ENCODE measurements at regions not wholly inside any gene's neighbourhood (a gene's known extent, or its start where the extent isn't known, plus 50 kb on each side); places are given as distances from the start of the nearest gene placed in this dataset.
"Not testable (repeated sequence)": the region's sequence is repeated elsewhere in the genome, so short reads cannot be mapped to it uniquely, and the experiment has no call there.

GRCh38 chr10:78096486-78096885, 62.8 kb downstream of the RPS24 start:
- DNase-seq: not testable (repeated sequence)

- DNase-seq: not testable (repeated sequence)
Measured at GRCh38 chr10:78102593-78102992, 68.9 kb downstream of the RPS24 start.

DNA sequence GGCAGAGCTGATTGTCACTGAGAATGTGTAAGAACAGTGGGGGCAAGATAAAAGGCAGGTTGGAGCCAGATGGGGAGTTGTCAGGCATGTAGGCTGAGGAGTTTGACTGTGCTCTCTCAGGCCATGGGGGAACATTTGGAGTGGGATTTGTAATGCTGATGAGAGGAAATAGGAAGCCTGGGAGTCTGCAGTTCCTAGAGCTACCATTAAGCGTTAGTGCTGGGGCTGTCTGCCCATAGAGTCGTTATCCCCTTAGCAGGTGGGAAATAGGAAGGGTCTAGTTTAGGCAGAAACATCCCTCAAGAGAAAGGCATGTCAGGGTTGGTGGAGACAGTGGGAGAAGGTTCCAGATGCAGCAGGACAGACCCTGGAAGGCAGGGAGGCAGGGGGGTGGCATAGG, 75.5 kb downstream of the RPS24 start:
- DNase-seq: no peak

- DNase-seq: no peak
Measured at GRCh38 chr10:78115135-78115853, 81.6 kb downstream of the RPS24 start.

DNA sequence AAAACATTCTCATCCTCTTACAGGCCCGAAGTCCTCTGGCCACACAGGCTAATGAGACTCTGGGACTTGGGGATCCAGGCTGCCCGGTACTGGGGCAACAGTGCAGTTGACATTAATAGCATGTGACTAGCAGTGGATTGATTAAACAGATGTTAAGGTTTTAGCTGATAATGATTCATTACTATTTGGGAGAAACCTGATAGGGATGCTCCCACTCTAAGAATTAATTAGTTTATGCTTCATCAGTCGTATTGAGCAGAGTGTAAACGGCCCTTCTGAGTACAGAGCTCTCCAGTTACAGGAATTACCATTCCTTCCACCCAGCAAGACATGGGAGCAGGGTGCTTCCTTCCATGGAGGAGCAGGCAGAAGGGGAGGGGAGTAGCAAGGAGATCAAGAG, 82.7 kb downstream of the RPS24 start:
- DNase-seq: no peak

- DNase-seq: no peak
Measured at GRCh38 chr10:78118591-78118990, 84.9 kb downstream of the RPS24 start.

DNA sequence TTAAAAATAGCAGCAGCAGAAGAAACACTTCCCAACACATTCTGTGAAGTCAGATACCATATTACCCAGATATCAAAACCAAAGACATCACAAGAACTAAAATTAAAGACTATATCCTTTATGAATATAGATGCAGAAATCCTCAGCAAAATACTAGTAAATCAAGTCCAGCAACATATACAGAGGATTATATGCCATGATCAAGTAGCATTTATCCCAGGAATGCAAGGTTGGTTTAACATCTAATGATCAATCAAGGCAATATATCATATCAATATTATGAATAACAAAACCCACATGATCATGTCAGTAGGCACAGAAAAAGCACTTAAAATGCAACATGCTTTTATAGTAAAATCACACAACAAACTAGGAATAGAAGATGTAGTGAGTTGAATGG, 88.1 kb downstream of the RPS24 start:
- DNase-seq: no peak

- DNase-seq: no peak
Measured at GRCh38 chr10:78124167-78124566, 90.5 kb downstream of the RPS24 start.

- DNase-seq: no peak
Measured at GRCh38 chr10:78129211-78129610, 95.5 kb downstream of the RPS24 start.

- no peak for DNase-seq
Measured at GRCh38 chr10:78130966-78131710, 97.5 kb downstream of the RPS24 start.

- no peak for DNase-seq
Measured at GRCh38 chr10:78134773-78135306, 101.2 kb downstream of the RPS24 start.

DNA sequence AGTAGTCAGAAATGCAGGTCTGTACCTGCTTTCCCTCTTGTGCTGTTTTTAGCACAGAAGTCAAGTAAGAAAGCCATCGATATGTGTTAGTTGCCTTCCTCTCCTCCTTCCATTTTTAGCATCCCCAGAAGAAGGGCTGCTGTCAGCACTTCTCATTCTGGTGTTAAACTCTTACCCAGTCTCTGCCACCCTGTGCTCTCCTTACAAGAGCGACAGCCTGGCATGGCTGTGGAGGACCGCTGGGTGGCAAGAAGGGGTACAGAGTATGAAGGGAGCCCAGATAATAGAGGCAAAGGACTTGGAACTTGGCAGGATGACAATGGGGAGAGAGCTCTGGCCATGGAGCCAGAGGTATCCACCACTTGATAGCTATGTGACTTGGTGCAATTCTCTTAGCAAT, 103.5 kb downstream of the RPS24 start:
- no peak for DNase-seq

- no peak for DNase-seq
Measured at GRCh38 chr10:78139341-78139740, 105.7 kb downstream of the RPS24 start.

GRCh38 chr10:78140066-78140630, 106.5 kb downstream of the RPS24 start:
- DNase-seq: no peak

DNA sequence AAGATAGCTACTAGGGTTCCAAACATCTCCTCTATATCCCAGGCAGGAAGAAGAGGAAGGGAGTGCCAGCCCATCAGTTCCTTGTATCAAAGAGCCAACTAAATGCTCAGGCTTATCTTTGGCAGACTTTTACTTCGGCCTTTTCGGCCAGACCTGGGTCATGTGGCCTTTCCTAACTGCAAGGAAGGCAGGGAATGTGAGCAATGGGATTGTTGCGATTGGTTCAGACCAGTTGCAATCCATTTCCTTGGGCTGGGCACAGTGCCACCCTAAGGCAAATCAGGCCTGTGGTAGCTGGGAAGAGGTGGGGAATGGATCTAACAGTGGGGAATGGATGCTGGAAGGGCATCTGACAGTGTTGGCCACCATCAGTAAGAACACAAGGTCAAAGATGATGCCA, 109.9 kb downstream of the RPS24 start:
- no peak for DNase-seq

- DNase-seq: no peak
Measured at GRCh38 chr10:78146200-78146599, 112.5 kb downstream of the RPS24 start.

DNA sequence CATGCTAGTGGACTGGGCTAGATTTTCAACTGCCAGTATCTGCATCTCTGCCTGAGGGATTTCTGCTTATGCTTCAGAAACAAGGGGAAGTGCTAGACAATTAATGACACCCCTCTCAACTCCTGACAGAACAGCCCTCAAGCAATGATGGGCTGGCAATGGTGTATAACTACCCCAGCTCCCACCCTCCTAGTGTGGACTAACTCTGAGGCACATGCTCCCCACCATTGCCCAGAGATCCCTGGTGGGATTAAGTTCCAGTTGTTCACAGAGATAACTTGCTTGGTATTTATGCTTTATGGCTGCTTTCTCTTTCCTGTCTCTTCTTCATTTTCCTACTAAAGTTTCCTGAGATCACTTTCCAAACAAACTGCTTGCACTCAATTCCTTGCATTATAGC, 113.5 kb downstream of the RPS24 start:
- no peak for DNase-seq

GRCh38 chr10:78148216-78148960, 114.7 kb downstream of the RPS24 start:
- no peak for DNase-seq

GRCh38 chr10:78148961-78149612, 115.4 kb downstream of the RPS24 start:
- DNase-seq: no peak

GRCh38 chr10:78150756-78151155, 117.1 kb downstream of the RPS24 start:
- DNase-seq: no peak

DNA sequence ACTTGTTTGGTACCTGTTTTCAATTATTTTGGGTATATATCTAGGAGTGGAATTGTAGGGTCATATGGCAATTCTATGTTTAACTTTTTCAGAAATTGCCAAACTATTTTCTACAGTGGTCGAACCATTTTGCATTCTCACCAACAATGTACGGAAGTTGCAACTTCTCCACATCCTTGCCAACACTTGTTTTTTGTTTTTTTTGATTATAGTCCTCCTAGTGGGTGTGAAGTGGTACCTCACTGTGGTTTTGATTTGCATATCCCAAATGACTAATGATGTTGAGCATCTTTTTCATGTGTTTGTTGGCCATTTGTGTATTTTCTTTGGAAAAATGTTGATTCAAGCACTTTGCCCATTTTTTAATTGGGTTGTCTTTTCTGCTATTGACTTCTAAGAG, 122.1 kb downstream of the RPS24 start:
- no peak for DNase-seq

DNA sequence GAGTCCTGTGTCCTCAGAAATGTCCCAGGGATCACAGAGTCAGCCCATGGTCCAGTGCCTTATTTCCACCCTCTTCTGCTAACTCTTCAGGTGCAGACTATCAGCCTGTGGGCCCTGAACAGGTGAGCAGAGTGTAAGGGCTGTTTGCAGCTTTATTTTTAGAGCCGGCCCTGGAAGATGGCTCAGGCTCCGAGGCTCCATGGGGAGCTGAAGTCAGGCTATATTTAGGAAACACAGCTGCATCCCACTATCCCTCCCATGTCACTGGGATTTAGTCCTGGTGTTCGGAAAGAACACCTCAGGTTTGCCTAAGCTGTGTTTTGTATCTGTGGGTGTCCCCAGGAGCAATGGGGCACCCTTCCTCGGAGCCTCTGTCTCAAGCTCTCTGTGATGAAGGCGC, 126.9 kb downstream of the RPS24 start:
- DNase-seq: no peak

DNA sequence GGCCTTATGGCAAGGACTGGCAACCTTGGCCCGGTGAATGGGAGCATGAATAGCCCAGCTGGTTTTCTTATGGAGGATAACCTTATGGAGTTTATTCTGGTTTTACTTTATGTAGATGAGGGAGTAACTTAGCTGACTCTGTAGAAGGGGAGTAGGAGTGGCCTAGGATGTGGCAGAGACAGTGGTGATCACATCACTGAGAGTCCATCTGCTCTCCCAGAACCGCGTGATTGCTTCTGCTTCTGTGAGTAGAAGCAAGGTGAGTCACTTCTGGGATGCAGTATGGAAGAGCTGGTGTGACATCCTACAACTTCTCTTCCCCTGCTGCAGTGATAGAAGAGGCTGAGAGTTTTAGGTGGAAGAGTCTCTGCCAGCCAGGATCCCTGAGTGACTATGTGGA, 129.2 kb downstream of the RPS24 start:
- DNase-seq: no peak
